T-cell (primary cell): ENCODE measurements at regions not wholly inside any gene's neighbourhood (a gene's known extent, or its start where the extent isn't known, plus 50 kb on each side); places are given as distances from the start of the nearest gene placed in this dataset.

Source experiments
- ATAC-seq, 4 experiments: fragments of 200-7000 bp in 3 of 4; fragments of 150-1000 bp in 1 of 4; cut with Tn5 transposase; replicated peaks in 1 of 4; 1 replicate in 3 of 4; 2 replicates in 1 of 4; pipeline ENCODE4 v1.10.0; 2021; ENCODE audit warnings: moderate library complexity in 3 of 4, mild to moderate bottlenecking in 2 of 4, moderate number of reproducible peaks in 1 of 4
- CTCF ChIA-PET, 2 donors: fragments of 300-600 bp; sonication (Branson Sonifier 250); formaldehyde crosslinking; loops; one replicate each; lab custom pipeline; 2022; ENCODE audit warnings: antibody characterized with exemption in 2 of 2; lab: Charles Lee
- POLR2A ChIA-PET, 2 donors: fragments of 300-600 bp; sonication (Branson Sonifier 250); formaldehyde crosslinking; loops; one replicate each; lab custom pipeline; 2022; ENCODE audit warnings: antibody characterized with exemption in 2 of 2; lab: Charles Lee
- DNase-seq, 35 experiments: peaks; one replicate each; pipeline versions ENCODE4 v3.0.0 to v3.0.0-alpha.2; 2013 to 2023
- H3K27ac ChIP-seq: one replicate; pipeline ENCODE4 v1.5.1; 2013; ENCODE audit warnings: low read length
- H3K27me3 ChIP-seq, 2 experiments: replicated peaks in 1 of 2; 1 replicate in 1 of 2; 2 replicates in 1 of 2; pipeline versions ENCODE4 v1.6.1 to v1.7.0; 2013; ENCODE audit warnings: low read length in 1 of 2, mixed read lengths in 1 of 2; ENCODE audit not compliant: control insufficient read depth in 2 of 2, insufficient read depth in 2 of 2; ENCODE audit errors: extremely low read depth in 1 of 2
- H3K36me3 ChIP-seq, 2 donors: 1 replicate in 1 of 2; 2 replicates in 1 of 2; pipeline versions ENCODE4 v1.6.1 to v1.7.0; 2013; ENCODE audit warnings: low read length in 1 of 2; ENCODE audit not compliant: control insufficient read depth in 2 of 2, insufficient read depth in 1 of 2; ENCODE audit errors: extremely low read depth in 1 of 2
- H3K4me1 ChIP-seq, 2 experiments: 1 replicate in 1 of 2; 2 replicates in 1 of 2; pipeline versions ENCODE4 v1.6.1 to v1.7.0; 2013; ENCODE audit warnings: low read length in 2 of 2, mixed read lengths in 1 of 2; ENCODE audit not compliant: insufficient read depth in 2 of 2, control insufficient read depth in 1 of 2; ENCODE audit errors: extremely low read depth in 1 of 2
- H3K4me3 ChIP-seq, 2 donors: 1 replicate in 1 of 2; 2 replicates in 1 of 2; pipeline versions ENCODE4 v1.5.1 to v1.7.0; 2013; ENCODE audit warnings: mild to moderate bottlenecking in 2 of 2, low read length in 1 of 2, moderate library complexity in 1 of 2; ENCODE audit not compliant: control insufficient read depth in 1 of 2; ENCODE audit errors: extremely low read depth in 1 of 2
- H3K9me3 ChIP-seq: 2 replicates; pipeline ENCODE4 v1.7.0; 2013
- H3K27ac Mint-ChIP-seq, 2 donors: one replicate each; pipeline ENCODE4 v1.8.0; 2020 to 2021; ENCODE audit warnings: mild to moderate bottlenecking in 2 of 2, mixed read lengths in 2 of 2
- H3K27me3 Mint-ChIP-seq, 2 donors: one replicate each; pipeline ENCODE4 v1.8.0; 2021 to 2022; ENCODE audit warnings: mixed read lengths in 2 of 2
- H3K36me3 Mint-ChIP-seq: one replicate; pipeline ENCODE4 v1.8.0; 2021; ENCODE audit warnings: mixed read lengths
- H3K4me1 Mint-ChIP-seq, 3 donors: one replicate each; pipeline ENCODE4 v1.8.0; 2020 to 2022; ENCODE audit warnings: mixed read lengths in 3 of 3, mild to moderate bottlenecking in 1 of 3
- H3K4me3 Mint-ChIP-seq, 3 donors: one replicate each; pipeline ENCODE4 v1.8.0; 2020 to 2022; ENCODE audit warnings: mild to moderate bottlenecking in 3 of 3, mixed read lengths in 3 of 3, moderate library complexity in 3 of 3
- H3K9me3 Mint-ChIP-seq, 3 donors: one replicate each; pipeline ENCODE4 v1.8.0; 2020 to 2022; ENCODE audit warnings: mixed read lengths in 3 of 3
- WGBS: methylation state at CpG from one replicate; pipeline ENCODE4 v1.1.5; 2013; ENCODE audit warnings: missing lambda C conversion rate; ENCODE audit not compliant: insufficient coverage; 5-methylcytosine and 5-hydroxymethylcytosine counted together

DNA sequence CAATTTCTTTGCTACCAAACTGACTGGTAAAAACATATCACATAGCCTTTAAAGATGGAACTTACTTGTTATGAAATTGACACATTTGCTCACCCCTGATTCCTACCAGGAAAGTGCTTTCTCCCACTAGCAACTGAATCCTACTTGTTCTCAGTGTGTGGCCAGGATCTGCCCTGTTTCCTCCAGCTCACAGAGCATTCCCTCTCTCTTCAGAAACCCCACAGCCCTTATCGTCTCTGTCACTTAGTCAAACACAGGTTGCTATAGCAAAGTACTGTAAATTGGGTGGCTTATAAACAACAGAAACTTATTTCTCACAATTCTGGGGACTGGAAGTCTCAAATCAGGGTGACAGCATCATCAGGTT lies 265.2 kb upstream of the BOD1L1 start:
- Mint-ChIP-seq H3K4me1 (no peaks in the 10 kb centered on the region), H3K36me3 (no peaks in the 10 kb centered on the region), H3K27ac (no peak overlapping the region), H3K9me3 (peaks cover 0 to 3% (median 0%) of the 10 kb centered on the region in 3 donors), H3K27me3 (peaks cover 0 to 9% of the 10 kb centered on the region in 2 donors), H3K4me3 (no peak overlapping the region)
- Histone ChIP-seq H3K27me3 (peaks cover 0 to 2% of the 10 kb centered on the region in 2 experiments), H3K4me1 (no peaks in the 10 kb centered on the region), H3K9me3 (no peaks in the 10 kb centered on the region), H3K27ac (no peak overlapping the region), H3K4me3 (no peak overlapping the region), H3K36me3 (no peaks in the 10 kb centered on the region)
- WGBS = no CpG with 5 or more reads among the region's 1 CpG
- DNase-seq (no peak), ATAC-seq (no peak)
- ChIA-PET CTCF (no interaction called here), POLR2A (no interaction called here)

DNA sequence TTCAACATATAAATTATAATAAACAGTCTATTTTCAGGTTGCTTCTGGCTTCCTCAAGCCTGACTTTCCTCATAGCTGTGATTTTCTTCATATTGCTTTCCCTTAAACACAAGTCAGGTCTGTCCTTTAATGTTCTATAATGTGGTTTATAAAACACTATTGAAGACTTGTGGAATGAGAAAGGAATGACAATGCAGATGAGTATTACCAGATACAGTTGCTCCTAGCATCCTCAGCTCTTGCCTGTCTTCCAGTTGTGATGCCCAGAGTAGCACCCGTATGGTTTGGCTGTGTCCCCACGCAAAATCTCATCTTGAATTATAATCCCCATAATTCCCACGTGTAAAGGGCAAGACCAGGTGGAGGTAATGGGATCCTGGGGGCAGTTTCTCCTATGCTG lies 265.7 kb upstream of the BOD1L1 start:
- Histone ChIP-seq H3K36me3 (no peaks in the 10 kb centered on the region), H3K4me1 (no peaks in the 10 kb centered on the region), H3K4me3 (no peak overlapping the region), H3K27me3 (peaks cover 0 to 2% of the 10 kb centered on the region in 2 experiments), H3K9me3 (no peaks in the 10 kb centered on the region), H3K27ac (no peak overlapping the region)
- POLR2A ChIA-PET = no interaction called here
- DNase-seq = no peak
- no peak overlapping the region for H3K27ac Mint-ChIP-seq
- no peak overlapping the region for H3K4me3 Mint-ChIP-seq
- H3K9me3 Mint-ChIP-seq = peaks cover 0 to 3% (median 0%) of the 10 kb centered on the region in 3 donors
- H3K4me1 Mint-ChIP-seq = no peaks in the 10 kb centered on the region
- CTCF ChIA-PET = no interaction called here
- H3K27me3 Mint-ChIP-seq = peaks cover 0 to 9% of the 10 kb centered on the region in 2 donors
- no CpG with 5 or more reads among the region's 3 CpGs for WGBS
- ATAC-seq = no peak
- H3K36me3 Mint-ChIP-seq = no peaks in the 10 kb centered on the region

- DNase-seq (no peak), ATAC-seq (no peak)
- Mint-ChIP-seq H3K27ac (no peak overlapping the region), H3K4me1 (no peaks in the 10 kb centered on the region), H3K9me3 (peaks cover 0 to 3% (median 0%) of the 10 kb centered on the region in 3 donors), H3K27me3 (peaks cover 0 to 9% of the 10 kb centered on the region in 2 donors), H3K36me3 (no peaks in the 10 kb centered on the region), H3K4me3 (no peak overlapping the region)
- peaks cover 0 to 2% of the 10 kb centered on the region in 2 experiments for H3K27me3 ChIP-seq
- CTCF ChIA-PET = no interaction called here
- no peak overlapping the region for H3K4me3 ChIP-seq
- no peak overlapping the region for H3K27ac ChIP-seq
- H3K36me3 ChIP-seq = no peaks in the 10 kb centered on the region
- no peaks in the 10 kb centered on the region for H3K4me1 ChIP-seq
- WGBS = no CpG with 5 or more reads among the region's 2 CpGs
- no peaks in the 10 kb centered on the region for H3K9me3 ChIP-seq
- POLR2A ChIA-PET = no interaction called here
Observed at GRCh38 chr4:13893987-13894386, 266.5 kb upstream of the BOD1L1 start.

GRCh38 chr4:13900780-13901179 lies 273.3 kb upstream of the BOD1L1 start:
- 100% methylated on average over 1 of the region's 4 CpGs for WGBS
- CTCF ChIA-PET = no interaction called here

DNA sequence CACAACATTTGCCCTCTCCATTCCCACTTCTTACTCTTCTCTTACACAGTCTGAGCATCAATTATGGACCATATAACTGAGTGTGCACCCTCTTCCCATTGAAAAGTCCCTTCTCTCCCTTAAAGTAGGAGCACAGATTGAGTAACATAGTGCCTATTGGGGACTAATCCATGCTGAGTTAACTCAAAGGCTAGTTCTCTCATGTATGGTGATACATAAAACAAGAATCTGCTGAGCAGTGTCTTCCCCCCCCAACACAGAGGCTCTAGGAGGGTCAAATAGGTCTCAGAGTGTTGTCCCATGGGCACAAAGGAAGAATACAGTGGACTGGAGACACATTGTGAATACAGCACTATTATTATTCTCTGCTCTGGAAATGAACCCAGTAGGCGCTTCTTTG lies 274.6 kb upstream of the BOD1L1 start:
- no peaks in the 10 kb centered on the region for H3K4me1 ChIP-seq
- H3K27me3 ChIP-seq = no peaks in the 10 kb centered on the region
- ChIA-PET CTCF (no interaction called here), POLR2A (no interaction called here)
- H3K27ac ChIP-seq = no peak overlapping the region
- no peak for ATAC-seq
- no peak overlapping the region for H3K4me3 ChIP-seq
- H3K36me3 ChIP-seq = no peaks in the 10 kb centered on the region
- H3K27me3 Mint-ChIP-seq = no peaks in the 10 kb centered on the region
- no peak overlapping the region for H3K4me3 Mint-ChIP-seq
- DNase-seq = no peak
- no peaks in the 10 kb centered on the region for H3K9me3 Mint-ChIP-seq
- H3K4me1 Mint-ChIP-seq = no peaks in the 10 kb centered on the region
- 86% methylated on average over 1 of the region's 1 CpG for WGBS
- no peaks in the 10 kb centered on the region for H3K36me3 Mint-ChIP-seq
- H3K9me3 ChIP-seq = no peaks in the 10 kb centered on the region
- H3K27ac Mint-ChIP-seq = no peak overlapping the region

More at GRCh38 chr4:13900780-13901179, 273.3 kb upstream of the BOD1L1 start:
- Mint-ChIP-seq H3K9me3 (no peaks in the 10 kb centered on the region), H3K36me3 (no peaks in the 10 kb centered on the region), H3K4me1 (no peaks in the 10 kb centered on the region), H3K27me3 (no peaks in the 10 kb centered on the region), H3K27ac (no peak overlapping the region), H3K4me3 (no peak overlapping the region)
- no peak for ATAC-seq
- Histone ChIP-seq H3K9me3 (no peaks in the 10 kb centered on the region), H3K27me3 (no peaks in the 10 kb centered on the region), H3K4me3 (no peak overlapping the region), H3K4me1 (no peaks in the 10 kb centered on the region), H3K27ac (no peak overlapping the region), H3K36me3 (no peaks in the 10 kb centered on the region)
- POLR2A ChIA-PET = no interaction called here
- DNase-seq = no peak

DNA sequence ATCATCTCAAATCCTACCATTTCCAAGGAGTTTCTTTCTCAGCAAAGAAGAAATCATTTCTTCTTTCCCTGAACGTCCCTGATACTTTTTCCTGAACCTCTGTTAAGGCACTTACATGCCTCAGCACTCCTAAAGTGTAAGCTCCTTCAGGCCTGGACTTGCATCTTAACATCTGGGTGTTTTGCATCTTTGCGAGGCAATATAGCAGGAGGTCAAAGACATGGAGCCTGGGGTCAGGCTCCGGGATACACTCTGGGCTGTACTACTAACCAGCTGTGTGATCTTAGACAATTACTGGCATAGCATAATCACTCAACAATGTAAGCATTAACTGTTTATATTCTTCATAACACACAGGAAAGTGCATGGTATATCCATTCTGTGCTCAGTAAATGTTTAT lies 275.5 kb upstream of the BOD1L1 start:
- Histone ChIP-seq H3K27me3 (no peaks in the 10 kb centered on the region), H3K9me3 (no peaks in the 10 kb centered on the region), H3K4me3 (no peak overlapping the region), H3K4me1 (no peaks in the 10 kb centered on the region), H3K36me3 (no peaks in the 10 kb centered on the region), H3K27ac (no peak overlapping the region)
- no peaks in the 10 kb centered on the region for H3K4me1 Mint-ChIP-seq
- ChIA-PET CTCF (no interaction called here), POLR2A (interaction anchor here in 1 of 2 donors (0.6 kb wide), 1 partner anchor 27 kb away, joined by 8 read pairs; no protein-coding TSS in a partner anchor)
- no peaks in the 10 kb centered on the region for H3K36me3 Mint-ChIP-seq
- no peaks in the 10 kb centered on the region for H3K27me3 Mint-ChIP-seq
- no peak overlapping the region for H3K4me3 Mint-ChIP-seq
- ATAC-seq (no peak), DNase-seq (no peak)
- no peak overlapping the region for H3K27ac Mint-ChIP-seq
- H3K9me3 Mint-ChIP-seq = no peaks in the 10 kb centered on the region
- 82% methylated on average over 3 of the region's 3 CpGs for WGBS

- Mint-ChIP-seq H3K4me3 (no peak overlapping the region), H3K4me1 (no peaks in the 10 kb centered on the region), H3K9me3 (no peaks in the 10 kb centered on the region), H3K27me3 (no peaks in the 10 kb centered on the region), H3K36me3 (no peaks in the 10 kb centered on the region), H3K27ac (no peak overlapping the region)
- no peaks in the 10 kb centered on the region for H3K9me3 ChIP-seq
- ChIA-PET CTCF (no interaction called here), POLR2A (no interaction called here)
- no peaks in the 10 kb centered on the region for H3K36me3 ChIP-seq
- no peaks in the 10 kb centered on the region for H3K27me3 ChIP-seq
- no peak overlapping the region for H3K4me3 ChIP-seq
- H3K4me1 ChIP-seq = no peaks in the 10 kb centered on the region
- ATAC-seq = no peak
- H3K27ac ChIP-seq = no peak overlapping the region
- no CpG with 5 or more reads among the region's 6 CpGs for WGBS
- DNase-seq = no peak
Observed at GRCh38 chr4:13903901-13904300, 276.4 kb upstream of the BOD1L1 start.
